Keratinocyte (primary cell): ENCODE measurements at regions not wholly inside any gene's neighbourhood (a gene's known extent, or its start where the extent isn't known, plus 50 kb on each side); places are given as distances from the start of the nearest gene placed in this dataset.

ENCODE experiments used
- CTCF ChIP-seq, 3 experiments: IDR thresholded peaks in 1 of 3; conservative IDR thresholded peaks in 1 of 3; optimal IDR thresholded peaks in 1 of 3; 2 replicates in 2 of 3; 3 replicates in 1 of 3; pipeline versions ENCODE3 to v1.5.1; 2011; ENCODE audit warnings: low read length in 3 of 3, mild to moderate bottlenecking in 3 of 3, moderate library complexity in 2 of 3, control low read depth in 1 of 3, inconsistent platforms in 1 of 3; ENCODE audit not compliant: insufficient read depth in 2 of 3; ENCODE audit errors: extremely low read depth in 1 of 3
- EZH2 ChIP-seq: IDR thresholded peaks from one replicate; pipeline ENCODE4 v1.6.1; 2012; ENCODE audit warnings: inconsistent platforms, mild to moderate bottlenecking, low read length, moderate library complexity

- TF ChIP-seq CTCF (optimal IDR thresholded peaks at IDR 0.05 in 1 of 3, IDR thresholded peaks at IDR 0.05 in 1 of 3, conservative IDR thresholded peaks at IDR 0.05 in 1 of 3; ENCODE audit: extremely low read depth in 1 of 3, insufficient read depth in 2 of 3, low read length in 3 of 3) (no peak), EZH2 (no peak)
These were observed 60.0 kb downstream of the RFPL4B start for GRCh38 chr6:112407101-112407590.
